ENCODE measurements at regions not wholly inside any gene's neighbourhood (a gene's known extent, or its start where the extent isn't known, plus 50 kb on each side); places are given as distances from the start of the nearest gene placed in this dataset.

DNA sequence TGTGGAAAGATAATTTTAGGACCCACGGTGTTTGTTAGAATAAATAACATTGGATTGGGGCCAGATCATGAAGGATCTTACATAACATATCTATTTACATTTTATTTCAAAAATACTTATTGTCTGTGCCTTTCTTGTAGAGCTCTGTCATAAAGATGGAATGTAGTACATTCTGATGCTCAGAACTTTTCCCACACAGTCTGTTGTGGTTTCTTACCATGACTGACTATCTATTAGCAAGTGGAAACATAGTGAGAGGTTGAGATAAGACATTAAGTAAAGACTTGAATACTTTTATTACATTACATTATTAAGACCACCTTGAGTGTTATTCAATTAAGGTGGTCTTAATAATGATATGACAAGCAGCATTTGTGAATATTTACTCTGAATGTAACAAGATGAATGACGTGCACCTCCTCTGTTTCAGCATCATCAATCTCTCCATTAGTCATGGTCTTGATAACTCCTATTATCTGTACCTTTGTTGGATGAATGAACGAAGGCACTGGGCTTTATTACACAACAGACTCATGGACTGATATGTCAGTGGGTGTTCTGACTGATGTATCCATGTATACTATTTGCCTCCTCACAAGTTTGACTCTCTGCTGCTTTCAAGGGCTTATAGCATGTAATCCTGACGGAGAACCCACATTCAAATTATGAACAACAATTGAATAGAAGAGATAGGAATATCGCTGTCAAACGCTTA, 883.0 kb upstream of the FLRT2 start:
- TF ChIP-seq FOXA1 (IDR thresholded peaks at IDR 0.05) = no peak
- no peak for TF ChIP-seq ZNF384 (IDR thresholded peaks at IDR 0.05)
- TF ChIP-seq BHLHE40 (IDR thresholded peaks at IDR 0.05; ENCODE audit: borderline replicate concordance) = no peak
- no peak for TF ChIP-seq ELF4 (IDR thresholded peaks at IDR 0.05)
- no peak for TF ChIP-seq SUZ12 (IDR thresholded peaks at IDR 0.05)
- TF ChIP-seq CTBP1 (IDR thresholded peaks at IDR 0.05; ENCODE audit: borderline replicate concordance) = no peak
- TF ChIP-seq FOXM1 (IDR thresholded peaks at IDR 0.05; ENCODE audit: borderline replicate concordance) = no peak
- no peak for TF ChIP-seq TARDBP (IDR thresholded peaks at IDR 0.05)
- no peak for TF ChIP-seq PKNOX1 (IDR thresholded peaks at IDR 0.05)
